Kidney tubule cell (primary cell): ENCODE measurements at regions not wholly inside any gene's neighbourhood (a gene's known extent, or its start where the extent isn't known, plus 50 kb on each side); places are given as distances from the start of the nearest gene placed in this dataset.
"Not testable (repeated sequence)": the region's sequence is repeated elsewhere in the genome, so short reads cannot be mapped to it uniquely, and the experiment has no call there.

Source experiments
- DNase-seq: peaks from one replicate; pipeline ENCODE4 v3.0.0-alpha.2; 2018; ENCODE audit warnings: low spot score

DNA sequence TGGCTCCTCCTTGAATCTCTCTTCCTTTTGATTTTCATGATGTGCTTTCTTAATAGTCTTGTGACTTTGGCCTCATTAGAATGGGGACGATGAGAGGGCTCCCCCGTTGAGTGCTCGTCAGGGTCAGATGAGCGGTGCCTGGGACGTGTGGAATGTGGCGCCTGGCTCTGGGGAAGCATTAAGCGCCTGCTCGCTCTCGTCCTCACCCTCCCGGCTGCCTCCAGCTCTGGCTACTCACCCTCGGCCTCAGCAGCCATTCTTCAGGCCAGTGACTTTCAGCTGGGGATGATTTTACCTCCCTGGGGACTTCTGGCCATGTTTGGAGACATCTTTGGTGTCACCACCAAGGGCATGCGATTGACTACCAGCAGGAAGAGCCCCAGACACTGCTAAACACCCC, 69.7 kb downstream of the RPS6KA4 start:
- DNase-seq = no peak

DNA sequence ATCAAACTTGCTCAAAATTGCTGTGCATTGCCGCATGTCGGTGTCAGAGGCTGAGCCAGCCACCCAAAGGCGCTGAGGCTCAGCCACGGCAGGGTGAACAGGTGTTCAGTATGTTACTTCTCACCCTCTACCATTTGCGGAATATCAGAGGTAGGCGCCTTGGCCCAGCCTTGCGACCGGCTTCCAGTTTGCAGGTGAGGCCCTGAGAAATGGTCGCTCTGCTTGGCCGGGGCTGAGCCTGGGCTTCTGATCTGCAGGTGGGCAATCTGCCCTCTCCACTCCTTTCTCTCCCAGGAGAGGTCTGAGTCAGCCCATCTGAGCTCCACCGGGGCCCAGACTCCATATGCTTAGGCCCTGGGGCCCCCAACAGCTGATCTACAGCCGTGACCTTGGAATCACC, 71.0 kb downstream of the RPS6KA4 start:
- no peak for DNase-seq

DNA sequence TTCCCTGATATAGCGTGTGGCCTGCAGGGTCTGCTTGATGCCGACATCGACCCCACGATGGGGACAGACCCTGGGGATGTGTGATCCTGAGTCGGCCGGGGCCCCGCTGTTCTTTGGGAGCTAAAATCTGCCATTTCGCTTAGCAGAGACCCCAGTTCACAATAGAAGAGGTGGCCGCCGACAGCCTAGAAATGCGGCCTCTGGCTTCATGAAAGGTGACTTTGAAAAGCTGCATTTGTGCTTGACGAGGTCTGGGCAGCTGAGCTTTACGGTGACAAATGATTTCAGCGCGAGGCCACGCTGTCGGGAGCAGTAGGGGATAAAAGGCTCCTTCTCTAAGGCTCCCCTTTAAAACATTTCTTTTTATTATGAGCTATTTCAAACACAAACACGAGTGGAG, 71.7 kb downstream of the RPS6KA4 start:
- DNase-seq = no peak

DNA sequence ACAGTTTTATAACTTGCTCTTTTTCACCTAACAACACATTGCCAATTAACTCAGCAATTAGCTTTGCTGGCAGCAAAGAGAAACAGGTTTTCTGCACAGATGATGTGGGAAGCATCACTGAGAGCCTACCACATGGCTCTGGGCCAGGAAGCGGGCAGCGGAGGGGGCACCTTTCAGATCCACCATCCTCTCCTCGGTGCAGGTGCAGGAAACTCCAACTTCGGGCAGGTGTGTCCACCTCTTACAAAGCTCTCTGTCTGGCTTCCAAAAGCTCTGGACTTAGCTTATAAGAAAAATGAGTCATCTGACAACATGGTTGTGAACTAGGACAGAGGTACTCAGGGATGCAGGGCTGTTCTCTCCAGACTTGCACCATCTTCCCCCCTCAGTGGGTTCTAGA, 77.0 kb downstream of the RPS6KA4 start:
- no peak for DNase-seq

DNA sequence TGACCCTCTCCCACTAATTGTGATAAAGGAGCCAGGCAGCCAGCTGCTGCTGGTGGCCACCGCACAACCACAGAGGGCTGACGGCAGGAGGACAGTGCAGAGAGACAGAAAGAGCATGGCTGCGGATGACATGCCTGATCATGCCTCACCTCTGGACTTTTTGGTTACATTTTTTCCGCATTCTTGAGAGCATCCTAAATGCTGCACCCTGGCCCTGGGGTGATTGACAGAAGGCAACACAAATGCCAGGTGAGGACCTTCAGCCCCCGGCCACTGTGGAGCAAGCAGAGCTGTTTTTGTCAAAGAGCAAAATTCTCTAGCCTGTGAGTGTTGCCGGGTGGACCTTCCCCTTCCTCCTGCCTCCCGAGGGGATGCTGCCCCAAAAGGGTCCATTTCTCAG, 78.5 kb downstream of the RPS6KA4 start:
- no peak for DNase-seq

DNA sequence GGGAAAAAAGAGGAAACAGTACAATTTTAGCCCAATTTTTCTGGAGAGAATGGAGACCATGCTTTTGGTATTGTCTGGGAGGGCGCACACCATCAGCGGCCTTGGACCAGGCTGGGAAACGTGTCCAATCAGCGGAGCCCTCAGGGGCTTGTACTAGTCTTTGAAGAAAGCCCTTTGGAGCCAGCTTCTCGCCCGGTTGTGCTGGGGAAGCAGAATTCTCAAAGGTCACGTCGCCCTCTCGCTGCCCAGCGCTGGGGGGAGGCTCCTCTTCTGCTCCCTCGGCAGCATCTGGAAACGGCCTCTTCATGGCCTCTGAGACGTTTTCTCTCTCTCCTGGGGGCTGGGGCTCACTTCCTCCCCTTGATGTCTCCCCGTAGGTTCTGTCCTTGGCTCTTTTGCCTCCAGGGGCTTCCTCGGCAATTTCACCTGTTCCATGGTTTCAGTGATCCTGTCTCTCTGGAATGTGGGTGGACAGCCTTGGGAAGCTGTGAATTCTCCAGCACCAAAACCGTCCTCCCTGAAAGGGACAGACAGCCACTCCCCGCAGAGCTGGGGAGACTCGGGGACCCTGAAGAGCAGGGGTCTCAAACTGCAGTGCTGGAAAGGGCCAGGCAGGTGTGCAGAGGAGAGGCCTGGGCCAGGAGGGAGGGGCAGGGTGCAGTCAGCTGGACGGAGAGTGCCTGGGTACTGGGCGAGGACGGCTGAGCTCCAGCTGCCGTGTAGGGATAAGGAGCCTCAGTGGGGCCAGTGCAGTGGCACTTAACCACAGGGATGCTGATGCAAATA, 80.2 kb downstream of the RPS6KA4 start:
- no peak for DNase-seq

DNA sequence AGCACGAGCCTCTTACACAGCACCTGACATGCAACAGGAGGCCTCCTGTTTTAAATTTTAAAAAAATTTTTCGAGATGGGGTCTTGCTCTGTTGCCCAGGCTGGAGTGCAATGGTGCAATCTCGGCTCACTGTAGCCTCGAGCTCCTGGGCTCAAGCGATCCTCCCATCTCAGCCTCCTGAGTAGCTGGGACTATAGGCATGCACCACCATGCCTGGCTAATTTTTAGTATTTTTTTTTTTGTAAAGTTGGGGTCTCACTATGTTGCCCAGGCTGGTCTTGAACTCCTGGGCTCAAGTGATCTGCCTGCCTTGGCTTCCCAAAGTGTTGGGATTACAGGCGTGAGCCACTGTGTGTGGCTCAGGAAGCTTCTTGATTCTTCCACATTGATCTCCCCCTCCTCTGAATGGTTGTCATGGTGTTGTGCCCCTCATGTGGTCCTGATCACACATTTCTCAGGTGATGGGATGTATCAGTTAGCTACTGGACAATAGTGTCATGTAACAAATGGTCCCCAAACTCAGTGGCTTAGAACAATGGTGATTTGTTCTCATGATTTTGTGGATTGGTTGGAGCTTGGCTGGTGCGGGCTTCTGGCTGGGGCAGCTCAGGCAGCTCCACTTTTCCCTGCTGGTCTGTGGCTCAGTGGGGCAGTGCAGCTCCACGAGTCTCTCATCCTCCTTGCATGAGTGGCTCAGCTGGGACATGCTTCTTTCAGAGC, 81.0 kb downstream of the RPS6KA4 start:
- not testable (repeated sequence) for DNase-seq

DNA sequence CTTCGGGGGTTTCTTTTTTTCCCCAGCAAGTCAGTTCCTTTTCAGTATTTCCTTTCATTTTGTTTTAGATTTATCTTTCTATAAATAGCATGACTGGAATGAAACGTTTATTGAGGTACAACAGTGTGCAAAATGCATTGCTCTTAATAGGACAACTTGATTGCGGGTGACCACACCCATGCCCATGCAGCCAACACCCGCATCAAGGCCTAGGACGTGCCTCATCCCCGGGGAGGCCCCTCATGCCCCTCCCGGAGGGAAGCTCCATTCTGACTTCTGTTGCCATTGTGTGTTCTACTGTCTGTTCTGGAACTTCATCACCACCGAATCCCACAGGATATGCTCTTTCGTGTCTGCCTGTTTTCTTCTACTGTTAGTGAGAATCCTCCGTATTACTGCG, 82.2 kb downstream of the RPS6KA4 start:
- DNase-seq = no peak

DNA sequence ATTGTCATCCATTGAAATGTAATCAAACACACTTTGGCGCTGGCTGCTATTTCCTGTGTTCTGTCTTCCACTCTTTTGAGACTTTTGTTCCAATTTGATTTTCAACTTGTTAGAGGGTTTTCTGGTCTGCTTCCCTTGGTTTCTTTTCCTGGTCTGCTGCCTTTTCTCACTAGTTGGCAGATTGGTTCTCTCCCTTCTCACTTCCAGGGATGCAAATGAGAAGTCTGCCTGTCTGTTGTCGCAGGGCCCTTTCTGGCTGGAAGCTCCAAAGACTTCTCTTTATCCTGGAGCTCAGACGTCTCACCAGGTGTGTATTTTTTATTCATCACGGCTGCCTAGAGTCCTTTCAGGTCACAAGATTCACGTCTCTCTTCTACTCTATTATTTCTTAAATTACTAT, 84.0 kb downstream of the RPS6KA4 start:
- no peak for DNase-seq

DNA sequence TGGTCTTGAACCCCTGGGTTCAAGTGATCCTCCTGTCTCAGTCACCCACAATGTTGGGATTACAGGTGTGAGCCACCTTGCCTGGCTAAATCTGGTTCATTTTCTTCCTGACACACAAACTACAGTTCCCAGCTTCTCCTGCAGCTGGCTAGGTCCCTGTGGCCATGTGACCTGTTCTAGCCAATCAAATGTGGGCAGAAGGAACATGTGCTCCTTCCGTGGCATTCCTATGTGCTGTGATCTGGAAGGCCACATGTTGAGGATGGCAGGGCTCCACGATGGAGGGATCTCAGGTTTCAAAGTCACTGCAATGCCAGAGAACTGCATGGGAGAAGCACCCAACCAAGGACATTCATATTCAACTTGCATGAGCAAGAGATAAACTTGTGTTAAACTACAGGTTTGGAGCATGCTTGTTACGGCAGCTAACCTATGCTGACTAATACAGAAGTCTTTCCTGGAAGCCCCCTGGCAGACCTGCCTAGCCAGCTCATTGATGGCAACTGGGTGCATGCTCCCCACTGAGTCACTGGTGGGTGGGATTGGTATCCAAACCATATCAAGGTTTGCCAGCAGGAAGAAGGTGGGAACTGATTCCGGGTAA, 86.0 kb downstream of the RPS6KA4 start:
- peak; percentile 30 for DNase-seq

DNA sequence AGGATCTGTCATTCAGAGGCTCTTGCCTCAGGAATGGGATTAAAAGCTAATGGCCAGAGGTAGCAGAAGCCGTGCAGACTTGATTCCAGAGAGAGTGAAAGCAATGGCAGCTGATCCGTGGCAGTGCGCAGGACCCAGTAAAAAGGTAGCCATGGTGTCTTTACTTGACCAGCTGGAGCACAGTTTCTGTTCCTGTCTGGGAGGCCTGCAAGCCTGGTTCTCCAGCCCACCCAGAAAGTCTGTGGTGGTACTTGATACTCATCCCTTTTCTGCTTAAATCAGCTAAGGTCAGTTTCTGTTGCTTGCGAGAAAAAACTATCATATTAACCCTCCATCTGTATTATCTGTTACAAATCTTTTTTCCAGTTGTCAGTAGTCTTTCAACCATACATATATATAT, 86.7 kb downstream of the RPS6KA4 start:
- no peak for DNase-seq

DNA sequence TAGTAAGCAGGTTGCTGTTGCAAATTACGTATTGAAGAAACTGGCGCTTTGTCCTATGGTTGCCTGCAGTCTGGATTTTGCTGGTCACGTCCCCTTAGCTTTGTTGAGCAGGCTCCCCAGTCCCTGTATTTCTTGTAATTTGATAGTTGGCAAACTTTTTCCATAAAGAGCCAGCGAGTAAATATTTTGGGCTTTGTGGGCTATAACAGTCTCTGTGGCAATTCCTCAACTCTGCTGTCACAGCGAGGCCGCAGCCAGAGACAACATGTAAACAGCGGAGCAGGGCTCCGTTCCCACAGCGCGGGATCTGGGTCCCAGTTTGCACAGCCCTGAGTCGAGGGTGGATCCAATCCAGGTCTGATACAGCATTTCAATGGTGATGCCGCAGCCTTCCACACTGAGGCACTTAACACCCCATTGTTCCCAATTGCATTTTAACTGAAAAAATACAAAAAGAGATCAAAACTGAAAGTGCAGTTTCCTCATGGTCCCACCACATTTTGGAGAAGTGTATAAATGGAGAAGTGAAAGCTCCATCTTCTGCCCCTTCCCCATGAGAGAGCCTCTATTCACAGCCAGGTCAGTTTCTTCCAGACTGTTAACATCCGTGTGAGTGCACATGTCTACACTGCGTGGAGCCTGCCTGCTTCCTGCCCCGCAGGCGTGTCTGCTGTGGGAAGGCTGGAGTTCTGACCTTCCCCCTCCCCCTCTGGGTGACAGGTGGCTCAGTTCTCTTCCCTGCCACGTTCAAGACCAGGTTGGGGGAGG, 89.1 kb downstream of the RPS6KA4 start:
- DNase-seq = no peak

DNA sequence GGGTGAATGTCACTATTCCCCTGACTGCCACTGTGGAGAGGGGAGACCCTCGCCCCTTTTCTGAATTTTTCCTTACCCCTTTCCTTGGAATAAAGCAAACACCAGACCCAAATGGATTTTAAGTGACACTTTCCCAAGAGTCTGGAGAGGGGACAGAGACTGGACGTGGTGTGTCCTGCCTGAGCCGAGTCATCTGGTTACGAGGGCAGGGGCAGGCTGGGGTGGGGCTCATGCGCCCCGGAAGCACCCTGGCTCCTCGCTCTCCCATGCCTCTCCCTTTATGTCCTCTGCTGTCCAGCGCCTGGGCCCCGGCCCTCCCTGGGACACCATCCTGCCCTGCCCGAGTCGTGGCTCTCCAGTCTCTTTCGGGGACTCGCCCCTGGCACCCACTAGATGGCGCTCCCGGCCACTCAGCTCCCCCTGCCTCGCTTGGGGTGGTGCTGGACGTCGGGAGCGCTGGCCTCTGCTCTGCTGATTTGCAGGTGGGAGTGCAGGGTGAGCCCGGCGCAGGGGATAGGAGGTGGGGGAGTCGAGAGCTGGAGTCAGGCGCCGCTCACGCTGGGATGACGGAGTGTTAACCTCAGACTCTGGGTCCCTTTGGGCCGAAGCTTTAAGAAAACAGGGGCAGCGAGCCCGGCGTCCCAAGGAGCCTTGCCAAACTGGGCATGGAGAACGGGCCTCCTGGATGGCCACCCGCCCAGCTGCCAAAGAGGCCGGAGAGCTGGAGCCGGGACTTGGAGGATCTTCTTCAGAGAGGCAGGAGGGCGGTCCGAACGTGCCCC, 89.8 kb downstream of the RPS6KA4 start:
- peak; percentile 72 for DNase-seq

DNA sequence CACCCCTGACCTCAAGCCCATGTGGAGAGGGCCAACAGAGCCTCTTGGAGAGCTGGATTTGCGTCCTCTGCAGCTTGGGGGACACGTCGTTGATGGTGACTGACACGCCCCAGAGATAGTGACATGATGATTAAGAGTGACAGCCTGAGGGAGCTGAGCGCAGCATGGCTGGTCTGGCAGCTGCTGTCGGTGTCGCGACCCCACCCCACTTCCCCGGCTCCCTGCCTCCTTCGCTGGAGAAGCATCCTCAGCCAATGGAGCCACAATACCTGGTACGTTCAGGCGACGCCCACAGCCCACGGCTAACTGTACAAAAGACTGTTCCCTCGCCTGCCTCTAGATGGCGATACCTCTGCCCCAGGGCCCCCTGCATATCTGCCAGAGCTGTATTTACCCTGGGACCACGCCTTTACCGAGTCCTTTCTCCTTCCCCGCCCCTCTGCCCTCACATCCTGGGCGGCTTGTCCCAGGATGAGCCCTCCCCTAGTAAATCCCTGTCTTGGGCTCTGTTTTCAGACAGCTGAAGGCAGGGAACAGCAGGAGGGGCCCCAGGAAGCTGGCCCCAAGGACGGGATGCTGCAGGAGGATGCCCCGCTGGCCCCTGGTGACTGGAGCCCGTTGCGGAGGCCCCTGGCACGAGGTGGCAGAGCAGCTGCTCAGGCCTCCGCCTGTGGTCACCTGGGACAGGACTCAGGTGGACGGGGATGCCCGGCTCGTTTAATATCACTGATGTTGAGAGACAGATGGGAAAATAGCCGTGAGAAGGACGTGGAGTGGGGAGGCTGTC, 90.6 kb downstream of the RPS6KA4 start:
- peak; percentile 68 for DNase-seq

DNA sequence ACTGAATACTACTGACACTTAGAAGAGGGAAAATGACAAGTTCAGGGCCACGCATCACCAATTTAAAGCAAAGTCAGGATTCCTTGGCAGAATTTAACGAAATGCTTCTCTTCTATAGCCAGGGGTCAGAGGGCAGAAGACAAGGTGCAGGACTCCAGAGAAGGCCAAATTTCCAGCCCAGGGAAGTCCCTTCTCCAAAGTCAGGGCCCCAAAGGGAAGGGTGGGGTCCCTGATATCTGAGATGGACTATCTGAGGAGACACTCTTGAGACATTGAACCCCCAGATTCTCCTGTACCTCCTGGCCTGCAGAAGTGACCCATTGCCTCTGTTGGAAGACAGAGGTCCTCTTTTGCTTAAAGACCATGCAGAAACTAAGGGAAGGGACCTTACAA, 91.2 kb downstream of the RPS6KA4 start:
- no peak for DNase-seq

DNA sequence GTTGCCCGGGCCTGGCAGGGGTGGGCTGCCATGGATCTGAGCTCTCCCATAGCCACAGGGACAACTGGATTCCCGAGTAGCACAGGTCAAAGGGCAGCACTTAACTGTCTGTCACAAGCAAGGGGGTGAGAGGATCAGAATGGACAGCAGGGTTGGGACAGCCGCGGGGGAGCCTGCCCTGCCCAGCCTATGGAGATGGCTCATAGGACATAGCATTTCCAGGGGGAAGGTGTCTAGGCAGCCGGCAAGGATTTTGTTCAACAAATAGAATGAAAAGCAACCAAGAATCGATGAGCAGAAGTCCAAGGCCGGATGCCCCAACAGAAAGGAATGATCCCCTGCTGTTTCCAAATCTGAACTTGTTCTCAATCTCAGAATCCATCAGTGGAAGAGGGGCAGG, 92.9 kb downstream of the RPS6KA4 start:
- DNase-seq = no peak

DNA sequence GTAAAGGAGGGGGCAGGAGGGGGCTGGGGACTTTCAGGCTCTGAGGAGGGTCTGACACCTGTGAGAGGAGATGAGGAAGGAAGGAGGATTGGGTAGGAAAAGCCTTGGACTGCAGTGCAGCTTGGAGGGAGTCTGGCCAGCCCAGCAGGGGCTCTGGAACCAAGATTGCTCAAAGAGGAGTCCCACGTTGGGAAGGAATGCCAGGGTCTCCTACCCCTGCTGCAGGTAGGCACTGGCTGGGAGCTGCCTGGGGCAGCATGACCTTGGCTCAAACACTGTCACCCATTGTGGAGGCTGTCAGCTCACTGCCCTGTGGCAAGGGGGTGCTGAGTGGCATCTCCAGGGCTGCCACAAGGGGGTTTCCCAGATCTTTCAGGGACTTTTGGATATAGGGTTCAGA, 94.5 kb downstream of the RPS6KA4 start:
- DNase-seq = no peak

DNA sequence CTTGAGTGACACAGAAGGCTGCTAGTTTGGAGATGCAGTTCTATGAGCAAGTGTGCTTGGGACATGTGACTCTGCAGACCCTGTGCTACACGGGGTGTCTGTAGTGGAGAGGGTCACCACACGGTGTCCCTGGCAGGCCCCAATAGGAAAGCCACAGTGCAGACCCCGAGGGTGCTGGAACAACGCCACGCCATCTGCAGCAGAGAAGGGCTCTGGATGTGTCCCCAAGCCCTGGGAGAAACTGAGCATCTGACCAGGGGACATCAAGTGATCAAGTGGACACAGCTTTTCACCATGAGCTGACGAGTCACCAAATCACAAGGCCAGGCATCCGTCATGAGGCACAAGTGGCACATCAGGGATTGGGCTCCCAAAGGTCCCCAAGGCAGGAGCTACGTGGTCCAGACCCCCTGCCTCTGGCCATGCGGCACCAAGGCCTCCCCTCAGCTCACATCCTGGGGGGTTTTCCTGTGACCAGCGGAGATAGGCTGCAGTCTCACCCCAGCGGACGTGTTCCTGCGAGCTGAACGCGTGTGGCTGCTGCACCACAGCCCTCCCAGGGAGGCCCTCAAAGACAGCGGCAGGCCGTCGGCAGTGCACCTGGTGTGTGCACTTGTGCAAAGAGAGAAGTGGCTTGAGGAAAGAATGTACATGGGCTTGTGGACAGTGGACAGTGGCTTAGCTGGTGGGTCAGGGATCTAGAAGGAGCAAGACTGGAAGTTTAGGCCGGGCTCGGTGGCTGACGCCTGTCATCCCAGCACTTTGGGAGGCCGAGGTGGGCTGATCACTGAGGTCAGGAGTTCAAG, 96.7 kb downstream of the RPS6KA4 start:
- no peak for DNase-seq

DNA sequence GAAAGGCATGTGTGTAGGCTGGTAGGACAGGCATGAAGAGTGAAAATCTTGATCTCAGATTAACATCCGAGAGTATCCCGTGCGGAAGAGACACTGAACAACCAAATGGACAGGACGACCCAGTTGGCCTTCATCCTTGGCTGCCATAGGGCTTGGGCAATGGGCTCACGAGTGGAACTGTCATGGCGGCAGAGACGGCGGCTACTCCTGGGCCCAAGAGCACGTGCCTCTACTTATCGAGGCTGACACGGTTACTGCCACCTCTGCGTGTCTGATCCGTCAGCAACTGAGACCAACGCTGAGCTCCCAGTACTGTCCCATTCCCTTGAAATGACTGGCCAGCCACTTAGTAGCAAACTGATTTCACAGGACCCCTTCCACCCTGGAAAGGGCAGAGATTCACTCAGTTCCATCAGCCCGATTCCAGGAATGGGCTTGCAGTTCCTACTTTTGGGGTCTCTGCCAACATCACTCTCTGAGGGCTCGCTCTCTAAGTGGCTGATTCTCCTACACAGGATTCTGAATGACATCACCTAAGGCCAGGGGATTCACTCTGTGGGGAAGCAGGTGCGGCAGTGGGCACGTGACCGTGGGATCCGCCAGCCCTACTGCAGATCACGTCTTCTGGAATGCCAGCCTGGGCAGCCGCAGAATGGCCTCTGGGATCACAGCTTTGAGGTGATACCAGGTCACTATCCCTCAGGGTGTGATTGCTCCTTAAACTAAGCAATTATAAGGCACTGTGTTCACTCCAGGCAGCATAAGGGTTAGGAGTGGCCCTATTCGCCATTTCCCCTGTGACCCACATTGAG, 97.8 kb downstream of the RPS6KA4 start:
- no peak for DNase-seq
